Skeletal muscle tissue (tissue), 3 donors: ENCODE measurements at regions not wholly inside any gene's neighbourhood (a gene's known extent, or its start where the extent isn't known, plus 50 kb on each side); places are given as distances from the start of the nearest gene placed in this dataset.

Source experiments
- H3K27ac ChIP-seq: one replicate; pipeline ENCODE4 v1.7.0; 2013; ENCODE audit warnings: mild to moderate bottlenecking, low read depth, low read length, inconsistent platforms
- H3K27me3 ChIP-seq, 3 donors: one replicate each; pipeline ENCODE4 v1.7.0; 2013; ENCODE audit warnings: low read length in 3 of 3; ENCODE audit not compliant: control insufficient read depth in 3 of 3, insufficient read depth in 3 of 3
- H3K36me3 ChIP-seq, 3 donors: one replicate each; pipeline ENCODE4 v1.7.0; 2013; ENCODE audit warnings: low read length in 3 of 3; ENCODE audit not compliant: control insufficient read depth in 3 of 3, insufficient read depth in 3 of 3
- H3K4me1 ChIP-seq, 3 donors: one replicate each; pipeline ENCODE4 v1.7.0; 2013; ENCODE audit warnings: low read length in 3 of 3, mild to moderate bottlenecking in 3 of 3; ENCODE audit not compliant: control insufficient read depth in 3 of 3, insufficient read depth in 3 of 3
- H3K4me3 ChIP-seq, 3 donors: one replicate each; pipeline ENCODE4 v1.7.0; 2013; ENCODE audit warnings: low read length in 3 of 3
- H3K9ac ChIP-seq, 3 donors: one replicate each; pipeline ENCODE4 v1.7.0; 2013; ENCODE audit warnings: low read length in 3 of 3, mild to moderate bottlenecking in 3 of 3, moderate library complexity in 2 of 3, low read depth in 1 of 3
- H3K9me3 ChIP-seq, 3 donors: one replicate each; pipeline ENCODE4 v1.7.0; 2013; ENCODE audit warnings: low read length in 3 of 3; ENCODE audit not compliant: control insufficient read depth in 3 of 3
- donor health status: Osteomylitis.

GRCh38 chr16:87052506-87052905 lies 264.7 kb downstream of the C16orf95 start:
- Histone ChIP-seq H3K4me3 (no peak overlapping the region), H3K4me1 (no peaks in the 10 kb centered on the region), H3K27ac (no peak overlapping the region), H3K27me3 (peaks cover 31 to 55% (median 49%) of the 10 kb centered on the region in 3 donors), H3K36me3 (no peaks in the 10 kb centered on the region), H3K9ac (no peak overlapping the region), H3K9me3 (peaks cover 0 to 3% (median 0%) of the 10 kb centered on the region in 3 donors)

- no peak overlapping the region for H3K27ac ChIP-seq
- H3K9me3 ChIP-seq: peaks cover 0 to 3% (median 0%) of the 10 kb centered on the region in 3 donors
- no peak overlapping the region for H3K9ac ChIP-seq
- H3K4me3 ChIP-seq: no peak overlapping the region
- H3K27me3 ChIP-seq: peaks cover 34 to 54% (median 48%) of the 10 kb centered on the region in 3 donors
- no peaks in the 10 kb centered on the region for H3K36me3 ChIP-seq
- no peaks in the 10 kb centered on the region for H3K4me1 ChIP-seq
Observed at GRCh38 chr16:87053016-87053982, 263.9 kb downstream of the C16orf95 start.

- Histone ChIP-seq H3K27ac (no peak overlapping the region), H3K9me3 (peaks cover 0 to 3% (median 0%) of the 10 kb centered on the region in 3 donors), H3K36me3 (no peaks in the 10 kb centered on the region), H3K4me3 (no peak overlapping the region), H3K4me1 (no peaks in the 10 kb centered on the region), H3K9ac (no peak overlapping the region), H3K27me3 (peaks cover 43 to 54% (median 47%) of the 10 kb centered on the region in 3 donors)
Observed at GRCh38 chr16:87054154-87054553, 263.0 kb downstream of the C16orf95 start.

- H3K36me3 ChIP-seq: no peaks in the 10 kb centered on the region
- no peak overlapping the region for H3K4me3 ChIP-seq
- peaks cover 43 to 52% (median 46%) of the 10 kb centered on the region in 3 donors for H3K27me3 ChIP-seq
- H3K27ac ChIP-seq: no peak overlapping the region
- no peak overlapping the region for H3K9ac ChIP-seq
- H3K4me1 ChIP-seq: no peaks in the 10 kb centered on the region
- H3K9me3 ChIP-seq: peaks cover 0 to 3% (median 0%) of the 10 kb centered on the region in 3 donors
Observed at GRCh38 chr16:87054856-87055255, 262.3 kb downstream of the C16orf95 start.

GRCh38 chr16:87056083-87056482 lies 261.1 kb downstream of the C16orf95 start:
- Histone ChIP-seq H3K4me3 (no peak overlapping the region), H3K4me1 (no peaks in the 10 kb centered on the region), H3K9me3 (peaks cover 0 to 3% (median 0%) of the 10 kb centered on the region in 3 donors), H3K27ac (no peak overlapping the region), H3K36me3 (no peaks in the 10 kb centered on the region), H3K27me3 (peaks cover 36 to 46% (median 43%) of the 10 kb centered on the region in 3 donors), H3K9ac (no peak overlapping the region)

- no peaks in the 10 kb centered on the region for H3K4me1 ChIP-seq
- no peak overlapping the region for H3K27ac ChIP-seq
- no peak overlapping the region for H3K9ac ChIP-seq
- peaks cover 0 to 3% (median 0%) of the 10 kb centered on the region in 3 donors for H3K9me3 ChIP-seq
- no peak overlapping the region for H3K4me3 ChIP-seq
- peaks cover 34 to 45% (median 39%) of the 10 kb centered on the region in 3 donors for H3K27me3 ChIP-seq
- H3K36me3 ChIP-seq: no peaks in the 10 kb centered on the region
Observed at GRCh38 chr16:87056551-87056950, 260.6 kb downstream of the C16orf95 start.

GRCh38 chr16:87057211-87057881 lies 259.8 kb downstream of the C16orf95 start:
- Histone ChIP-seq H3K27ac (no peak overlapping the region), H3K4me1 (no peaks in the 10 kb centered on the region), H3K9ac (no peak overlapping the region), H3K36me3 (no peaks in the 10 kb centered on the region), H3K27me3 (peaks cover 27 to 43% (median 39%) of the 10 kb centered on the region in 3 donors), H3K9me3 (peaks cover 0 to 3% (median 0%) of the 10 kb centered on the region in 3 donors), H3K4me3 (no peak overlapping the region)

- Histone ChIP-seq H3K27ac (no peak overlapping the region), H3K9ac (no peak overlapping the region), H3K4me3 (no peak overlapping the region), H3K4me1 (no peaks in the 10 kb centered on the region), H3K9me3 (peaks cover 0 to 3% (median 0%) of the 10 kb centered on the region in 3 donors), H3K36me3 (no peaks in the 10 kb centered on the region), H3K27me3 (peaks cover 27 to 47% (median 38%) of the 10 kb centered on the region in 3 donors)
Observed at GRCh38 chr16:87057951-87058560, 259.1 kb downstream of the C16orf95 start.

GRCh38 chr16:87058728-87059250 lies 258.4 kb downstream of the C16orf95 start:
- no peak overlapping the region for H3K4me3 ChIP-seq
- H3K27me3 ChIP-seq: peaks cover 27 to 45% (median 36%) of the 10 kb centered on the region in 3 donors
- H3K27ac ChIP-seq: no peak overlapping the region
- peaks cover 0 to 3% (median 0%) of the 10 kb centered on the region in 3 donors for H3K9me3 ChIP-seq
- no peak overlapping the region for H3K9ac ChIP-seq
- no peaks in the 10 kb centered on the region for H3K4me1 ChIP-seq
- no peaks in the 10 kb centered on the region for H3K36me3 ChIP-seq
